A673 (cell line): ENCODE measurements at regions not wholly inside any gene's neighbourhood (a gene's known extent, or its start where the extent isn't known, plus 50 kb on each side); places are given as distances from the start of the nearest gene placed in this dataset.

Source experiments
- EZH2 ChIP-seq: fragments of 200-600 bp; sonication (generic); IDR thresholded peaks from 2 replicates; pipeline ENCODE4 v1.6.1; 2017; ENCODE audit warnings: borderline replicate concordance, low read depth, mild to moderate bottlenecking, mixed read lengths, antibody characterized with exemption, low read length; ENCODE audit not compliant: poor library complexity, severe bottlenecking
- TF ChIP-seq, protein P1 (sequence below): fragments of 300-800, 200-600 bp; sonication (generic); conservative IDR thresholded peaks from 2 replicates; pipeline ENCODE4 v1.5.1; 2017; ENCODE audit warnings: low read depth, mild to moderate bottlenecking, antibody characterized with exemption, low read length, moderate library complexity, mixed read lengths

DNA sequence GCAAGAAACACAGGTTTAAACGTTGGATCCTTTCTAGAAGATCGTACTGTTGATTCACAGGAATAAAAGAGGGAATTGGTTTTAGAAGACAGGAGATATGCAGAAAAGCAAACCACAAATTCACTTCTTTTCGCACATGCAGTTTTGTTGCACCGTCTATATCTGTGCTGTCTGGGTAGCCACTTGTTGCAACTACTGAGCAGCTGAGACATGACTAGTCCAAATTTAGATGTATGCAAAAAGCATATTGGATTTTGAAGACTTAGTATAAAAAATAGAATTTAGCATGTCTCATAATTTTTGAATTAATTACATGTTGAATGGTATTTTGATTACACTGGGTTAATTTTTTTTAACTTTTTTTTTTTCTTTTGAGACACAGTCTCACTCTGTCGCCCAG, 176.3 kb downstream of the KLF12 start:
- no peak for TF ChIP-seq EZH2
- TF ChIP-seq, protein P1, sequence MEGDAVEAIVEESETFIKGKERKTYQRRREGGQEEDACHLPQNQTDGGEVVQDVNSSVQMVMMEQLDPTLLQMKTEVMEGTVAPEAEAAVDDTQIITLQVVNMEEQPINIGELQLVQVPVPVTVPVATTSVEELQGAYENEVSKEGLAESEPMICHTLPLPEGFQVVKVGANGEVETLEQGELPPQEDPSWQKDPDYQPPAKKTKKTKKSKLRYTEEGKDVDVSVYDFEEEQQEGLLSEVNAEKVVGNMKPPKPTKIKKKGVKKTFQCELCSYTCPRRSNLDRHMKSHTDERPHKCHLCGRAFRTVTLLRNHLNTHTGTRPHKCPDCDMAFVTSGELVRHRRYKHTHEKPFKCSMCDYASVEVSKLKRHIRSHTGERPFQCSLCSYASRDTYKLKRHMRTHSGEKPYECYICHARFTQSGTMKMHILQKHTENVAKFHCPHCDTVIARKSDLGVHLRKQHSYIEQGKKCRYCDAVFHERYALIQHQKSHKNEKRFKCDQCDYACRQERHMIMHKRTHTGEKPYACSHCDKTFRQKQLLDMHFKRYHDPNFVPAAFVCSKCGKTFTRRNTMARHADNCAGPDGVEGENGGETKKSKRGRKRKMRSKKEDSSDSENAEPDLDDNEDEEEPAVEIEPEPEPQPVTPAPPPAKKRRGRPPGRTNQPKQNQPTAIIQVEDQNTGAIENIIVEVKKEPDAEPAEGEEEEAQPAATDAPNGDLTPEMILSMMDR: no peak
